MCF 10A (cell line): ENCODE measurements at regions not wholly inside any gene's neighbourhood (a gene's known extent, or its start where the extent isn't known, plus 50 kb on each side); places are given as distances from the start of the nearest gene placed in this dataset.

Experiments used
- BruUV-seq: library from RNA; stranded (reverse); fragments of 400-500 nt; replicated peaks from 2 replicates; lab custom pipeline; 2021; lab: Mats Ljungman, UMichigan
- CTCF ChIA-PET: fragments of 300-600 bp; sonication (Branson Sonifier 250); formaldehyde crosslinking; extraction: SDS; loops from one replicate; lab custom pipeline; 2021; ENCODE audit warnings: antibody characterized with exemption, inconsistent platforms; lab: Yijun Ruan, JAX
- POLR2A ChIA-PET: fragments of 300-600, 350-650 bp; sonication (Branson Sonifier 250); formaldehyde crosslinking; extraction: SDS; loops from one replicate; lab custom pipeline; 2020; ENCODE audit warnings: antibody characterized with exemption, inconsistent platforms; lab: Yijun Ruan, JAX
- DNase-seq: peaks from one replicate; pipeline ENCODE4 v3.0.0-alpha.2; 2018; ENCODE audit not compliant: unreplicated experiment
- H3K27ac Mint-ChIP-seq: one replicate; pipeline ENCODE4 v1.8.0; 2022; ENCODE audit warnings: mild to moderate bottlenecking, low read depth, mixed read lengths; ENCODE audit not compliant: unreplicated experiment
- H3K27me3 Mint-ChIP-seq: one replicate; pipeline ENCODE4 v1.8.0; 2022; ENCODE audit warnings: mixed read lengths; ENCODE audit not compliant: insufficient read depth, unreplicated experiment
- H3K36me3 Mint-ChIP-seq: one replicate; pipeline ENCODE4 v1.8.0; 2022; ENCODE audit warnings: mild to moderate bottlenecking, moderate library complexity, mixed read lengths; ENCODE audit not compliant: insufficient read depth, unreplicated experiment
- H3K4me1 Mint-ChIP-seq: one replicate; pipeline ENCODE4 v1.8.0; 2022; ENCODE audit warnings: mixed read lengths; ENCODE audit not compliant: insufficient read depth, unreplicated experiment
- H3K4me3 Mint-ChIP-seq: one replicate; pipeline ENCODE4 v1.8.0; 2022; ENCODE audit warnings: mild to moderate bottlenecking, moderate library complexity, mixed read lengths; ENCODE audit not compliant: unreplicated experiment
- H3K9me3 Mint-ChIP-seq: one replicate; pipeline ENCODE4 v1.8.0; 2022; ENCODE audit warnings: mixed read lengths; ENCODE audit not compliant: unreplicated experiment
- intact Hi-C: fragments of 100-400 bp; cut with micrococcal nuclease; formaldehyde crosslinking; loops from 2 replicates; pipeline ENCODE4 v1.14.1; 2022
- TF ChIP-seq, protein P1 (sequence below): fragments of 200-600 bp; IDR thresholded peaks from one replicate; pipeline ENCODE4 v1.8.0; 2022; ENCODE audit warnings: antibody characterized with exemption, mild to moderate bottlenecking; ENCODE audit not compliant: unreplicated experiment

GRCh38 chr20:52332230-52332629 lies 140.7 kb upstream of the ZFP64 start:
- no TSS peak for BruUV-seq
- no peaks in the 10 kb centered on the region for H3K4me1 Mint-ChIP-seq
- ChIA-PET CTCF (interaction anchor here (0.6 to 1.1 kb wide), 4 partner anchors 20 to 713 kb away, joined by 3 read pairs; no protein-coding TSS in a partner anchor), POLR2A (no interaction called here)
- DNase-seq = no peak
- H3K27ac Mint-ChIP-seq = no peak overlapping the region
- TF ChIP-seq, protein P1, sequence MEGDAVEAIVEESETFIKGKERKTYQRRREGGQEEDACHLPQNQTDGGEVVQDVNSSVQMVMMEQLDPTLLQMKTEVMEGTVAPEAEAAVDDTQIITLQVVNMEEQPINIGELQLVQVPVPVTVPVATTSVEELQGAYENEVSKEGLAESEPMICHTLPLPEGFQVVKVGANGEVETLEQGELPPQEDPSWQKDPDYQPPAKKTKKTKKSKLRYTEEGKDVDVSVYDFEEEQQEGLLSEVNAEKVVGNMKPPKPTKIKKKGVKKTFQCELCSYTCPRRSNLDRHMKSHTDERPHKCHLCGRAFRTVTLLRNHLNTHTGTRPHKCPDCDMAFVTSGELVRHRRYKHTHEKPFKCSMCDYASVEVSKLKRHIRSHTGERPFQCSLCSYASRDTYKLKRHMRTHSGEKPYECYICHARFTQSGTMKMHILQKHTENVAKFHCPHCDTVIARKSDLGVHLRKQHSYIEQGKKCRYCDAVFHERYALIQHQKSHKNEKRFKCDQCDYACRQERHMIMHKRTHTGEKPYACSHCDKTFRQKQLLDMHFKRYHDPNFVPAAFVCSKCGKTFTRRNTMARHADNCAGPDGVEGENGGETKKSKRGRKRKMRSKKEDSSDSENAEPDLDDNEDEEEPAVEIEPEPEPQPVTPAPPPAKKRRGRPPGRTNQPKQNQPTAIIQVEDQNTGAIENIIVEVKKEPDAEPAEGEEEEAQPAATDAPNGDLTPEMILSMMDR = no peak
- H3K4me3 Mint-ChIP-seq = no peak overlapping the region
- peaks cover 6% of the 10 kb centered on the region for H3K36me3 Mint-ChIP-seq
- intact Hi-C loops = no loop called here
- peaks cover 11% of the 10 kb centered on the region for H3K27me3 Mint-ChIP-seq
- peaks cover 30% of the 10 kb centered on the region for H3K9me3 Mint-ChIP-seq

DNA sequence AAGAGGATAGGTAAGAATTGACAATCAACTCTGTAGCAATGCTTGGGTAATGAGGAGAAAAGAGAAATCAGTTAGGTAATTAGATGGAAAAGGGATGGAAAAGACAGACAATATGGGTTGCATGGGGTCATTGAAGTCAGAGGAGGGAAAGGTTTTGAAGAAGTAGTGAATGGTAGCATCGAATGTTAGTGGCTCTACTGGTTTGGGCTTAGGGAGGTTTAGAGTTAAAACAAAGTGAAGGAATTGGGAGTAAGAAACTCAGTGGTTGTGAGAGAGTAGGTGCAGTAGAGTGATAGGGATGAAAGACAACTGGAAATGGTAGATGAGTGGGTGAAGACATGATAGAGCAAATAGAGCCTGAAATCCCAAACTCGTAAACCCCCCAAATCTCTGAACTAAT lies 140.1 kb upstream of the ZFP64 start:
- intact Hi-C loops = no loop called here
- H3K27ac Mint-ChIP-seq = no peak overlapping the region
- H3K27me3 Mint-ChIP-seq = peaks cover 11% of the 10 kb centered on the region
- BruUV-seq = no TSS peak
- no peak overlapping the region for H3K4me3 Mint-ChIP-seq
- H3K4me1 Mint-ChIP-seq = no peaks in the 10 kb centered on the region
- no peak for DNase-seq
- peaks cover 6% of the 10 kb centered on the region for H3K36me3 Mint-ChIP-seq
- POLR2A ChIA-PET = no interaction called here
- TF ChIP-seq, protein P1 = no peak
- CTCF ChIA-PET = interaction anchor here (0.6 to 1.4 kb wide), 4 partner anchors 10 to 52 kb away, joined by 3 read pairs; no protein-coding TSS in a partner anchor
- peaks cover 30% of the 10 kb centered on the region for H3K9me3 Mint-ChIP-seq

- TF ChIP-seq, protein P1 = no peak
- Mint-ChIP-seq H3K9me3 (no peaks in the 10 kb centered on the region), H3K4me1 (no peaks in the 10 kb centered on the region), H3K27me3 (no peaks in the 10 kb centered on the region), H3K4me3 (no peak overlapping the region), H3K36me3 (no peaks in the 10 kb centered on the region), H3K27ac (no peak overlapping the region)
- ChIA-PET POLR2A (no interaction called here), CTCF (interaction anchor here (0.6 to 3.4 kb wide), 4 partner anchors 10 to 1226 kb away, joined by 3 to 34 read pairs (median 3); no protein-coding TSS in a partner anchor)
- no TSS peak for BruUV-seq
- DNase-seq = no peak
- intact Hi-C loops = no loop called here
Measured at GRCh38 chr20:52321396-52321795, 129.8 kb upstream of the ZFP64 start.

GRCh38 chr20:52318651-52319050 lies 127.1 kb upstream of the ZFP64 start:
- intact Hi-C loops = no loop called here
- CTCF ChIA-PET = interaction anchor here (0.6 to 1.6 kb wide), 3 partner anchors 37 to 1229 kb away, joined by 3 to 6 read pairs (median 6); no protein-coding TSS in a partner anchor
- no peaks in the 10 kb centered on the region for H3K9me3 Mint-ChIP-seq
- TF ChIP-seq, protein P1 = no peak
- POLR2A ChIA-PET = no interaction called here
- no peak overlapping the region for H3K4me3 Mint-ChIP-seq
- peaks cover 19% of the 10 kb centered on the region for H3K27me3 Mint-ChIP-seq
- H3K27ac Mint-ChIP-seq = no peak overlapping the region
- H3K4me1 Mint-ChIP-seq = peaks cover 6% of the 10 kb centered on the region
- H3K36me3 Mint-ChIP-seq = no peaks in the 10 kb centered on the region
- no peak for DNase-seq
- BruUV-seq = no TSS peak
